DMS114 treated with DMSO at 0.1 percent for 48 hours (cell line): ENCODE measurements at regions not wholly inside any gene's neighbourhood (a gene's known extent, or its start where the extent isn't known, plus 50 kb on each side); places are given as distances from the start of the nearest gene placed in this dataset.

ENCODE experiments used
- DNase-seq: peaks from one replicate; lab custom pipeline; 2025; ENCODE audit not compliant: unreplicated experiment; lab: John Stamatoyannopoulos, UW

- DNase-seq = no peak
Observed at GRCh38 chr1:218633238-218633988, 288.3 kb downstream of the TGFB2 start.

GRCh38 chr1:218634212-218634611 is 289.1 kb downstream of the TGFB2 start:
- no peak for DNase-seq

GRCh38 chr1:218636548-218636947 is 291.4 kb downstream of the TGFB2 start:
- no peak for DNase-seq

- DNase-seq = no peak
Observed at GRCh38 chr1:218640173-218640572, 295.0 kb downstream of the TGFB2 start.

GRCh38 chr1:218642033-218642948 is 297.2 kb downstream of the TGFB2 start:
- DNase-seq = no peak

- no peak for DNase-seq
Observed at GRCh38 chr1:218643281-218643680, 298.1 kb downstream of the TGFB2 start.

- DNase-seq = no peak
Observed at GRCh38 chr1:218643926-218644325, 298.8 kb downstream of the TGFB2 start.

GRCh38 chr1:218646288-218646687 is 301.2 kb downstream of the TGFB2 start:
- no peak for DNase-seq

GRCh38 chr1:218656301-218657037 is 311.3 kb downstream of the TGFB2 start:
- DNase-seq = no peak

- no peak for DNase-seq
Observed at GRCh38 chr1:218658269-218658668, 313.1 kb downstream of the TGFB2 start.

- no peak for DNase-seq
Observed at GRCh38 chr1:218658899-218659298, 313.8 kb downstream of the TGFB2 start.

GRCh38 chr1:218659911-218660677 is 315.0 kb downstream of the TGFB2 start:
- DNase-seq = no peak

GRCh38 chr1:218660678-218661053 is 315.5 kb downstream of the TGFB2 start:
- DNase-seq = no peak

GRCh38 chr1:218661411-218661810 is 316.3 kb downstream of the TGFB2 start:
- no peak for DNase-seq

GRCh38 chr1:218664385-218665170 is 319.4 kb downstream of the TGFB2 start:
- no peak for DNase-seq

GRCh38 chr1:218665221-218665620 is 320.1 kb downstream of the TGFB2 start:
- no peak for DNase-seq

GRCh38 chr1:218666263-218666662 is 321.1 kb downstream of the TGFB2 start:
- no peak for DNase-seq

GRCh38 chr1:218667781-218668516 is 322.8 kb downstream of the TGFB2 start:
- DNase-seq = no peak

- DNase-seq = no peak
Observed at GRCh38 chr1:218669431-218669830, 324.3 kb downstream of the TGFB2 start.
